ENCODE measurements at regions not wholly inside any gene's neighbourhood (a gene's known extent, or its start where the extent isn't known, plus 50 kb on each side); places are given as distances from the start of the nearest gene placed in this dataset.

DNA sequence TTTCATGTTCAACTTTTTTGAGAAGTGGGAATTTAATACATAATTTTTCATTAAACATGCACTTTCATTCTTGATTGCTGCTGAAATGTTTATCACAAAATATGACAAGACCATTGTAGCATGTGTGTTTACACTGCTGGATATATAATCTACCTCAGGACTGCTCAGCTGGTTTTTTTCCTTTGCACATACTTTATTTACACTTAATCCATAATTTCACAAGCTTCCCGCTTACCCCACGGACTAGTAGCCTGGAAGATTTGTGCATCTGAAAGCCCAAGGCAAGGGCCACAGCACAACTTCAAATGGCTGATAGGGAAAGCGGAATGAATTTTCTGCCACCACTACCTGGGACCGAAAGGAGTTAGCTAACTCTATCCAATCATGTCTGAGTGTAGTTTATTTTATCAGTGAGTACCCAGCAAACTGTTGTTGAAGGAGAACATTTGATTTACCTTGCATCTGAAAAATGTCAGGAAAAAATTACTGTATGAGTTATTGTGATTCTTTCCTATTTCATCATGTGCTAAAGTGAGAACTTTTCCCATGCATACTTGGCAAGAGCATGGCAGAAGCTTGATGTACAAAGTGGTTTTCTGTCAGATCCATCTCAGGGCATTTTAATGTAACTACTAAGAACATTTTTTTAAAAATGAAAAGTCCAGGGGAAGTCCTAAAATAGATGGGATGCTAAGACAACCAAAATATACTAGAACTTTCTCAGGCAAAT is 558.2 kb upstream of the USP24 start:
- Histone ChIP-seq H3K4me3 (no peak overlapping the region), H3K4me1 (ENCODE audit: control insufficient read depth, insufficient read depth, low read length) (no peaks in the 10 kb centered on the region), H3K27me3 (replicated peaks in 1 of 2; ENCODE audit: control insufficient read depth in 2 of 2, insufficient read depth in 2 of 2, low read length in 1 of 2) (no peaks in the 10 kb centered on the region), H2AFZ (ENCODE audit: control insufficient read depth, low read depth, low read length) (no peak overlapping the region), H4K20me1 (ENCODE audit: control insufficient read depth, insufficient read depth) (no peaks in the 10 kb centered on the region), H3K36me3 (ENCODE audit: control insufficient read depth in 2 of 2, insufficient read depth in 2 of 2, low read length in 1 of 2) (no peaks in the 10 kb centered on the region), H3K79me2 (ENCODE audit: control insufficient read depth, insufficient read depth, low read length) (no peaks in the 10 kb centered on the region), H3K4me2 (ENCODE audit: control insufficient read depth, insufficient read depth) (no peak overlapping the region), H3K9ac (ENCODE audit: control insufficient read depth, insufficient read depth, low read length) (no peak overlapping the region), H3K9me3 (replicated peaks; ENCODE audit: control insufficient read depth, insufficient read depth, low read length) (no peaks in the 10 kb centered on the region), H3K27ac (ENCODE audit: control insufficient read depth, insufficient read depth) (no peak overlapping the region)
- intact Hi-C loops (cut with micrococcal nuclease; ENCODE audit: unreplicated experiment), result no loop called here
- ATAC-seq, result no peak
- CTCF ChIA-PET, result interaction anchor here (0.5 kb wide), 1 partner anchor 19 kb away, joined by 3 read pairs; no protein-coding TSS in a partner anchor
- no peak for FAIRE-seq
- in situ Hi-C loops (cut with MboI), result no loop called here
- POLR2A ChIA-PET, result no interaction called here
- RAD21 ChIA-PET (ENCODE audit: unreplicated experiment), result no interaction called here
- TF ChIP-seq HDAC2 (IDR thresholded peaks at IDR 0.05) (no peak), SMAD5 (IDR thresholded peaks at IDR 0.05; ENCODE audit: low read depth) (no peak)
- no peak for DNase-seq (ENCODE audit: low read depth, low spot score)
- SMC1A ChIA-PET (ENCODE audit: uncharacterized antibody, unreplicated experiment), result no interaction called here
- no TSS peak for BruUV-seq (replicated peaks)
- WGBS (ENCODE audit: insufficient coverage, insufficient replicate concordance, low lambda C conversion rate, missing lambda C conversion rate), result 28% methylated on average over 4 of the region's 4 CpGs

DNA sequence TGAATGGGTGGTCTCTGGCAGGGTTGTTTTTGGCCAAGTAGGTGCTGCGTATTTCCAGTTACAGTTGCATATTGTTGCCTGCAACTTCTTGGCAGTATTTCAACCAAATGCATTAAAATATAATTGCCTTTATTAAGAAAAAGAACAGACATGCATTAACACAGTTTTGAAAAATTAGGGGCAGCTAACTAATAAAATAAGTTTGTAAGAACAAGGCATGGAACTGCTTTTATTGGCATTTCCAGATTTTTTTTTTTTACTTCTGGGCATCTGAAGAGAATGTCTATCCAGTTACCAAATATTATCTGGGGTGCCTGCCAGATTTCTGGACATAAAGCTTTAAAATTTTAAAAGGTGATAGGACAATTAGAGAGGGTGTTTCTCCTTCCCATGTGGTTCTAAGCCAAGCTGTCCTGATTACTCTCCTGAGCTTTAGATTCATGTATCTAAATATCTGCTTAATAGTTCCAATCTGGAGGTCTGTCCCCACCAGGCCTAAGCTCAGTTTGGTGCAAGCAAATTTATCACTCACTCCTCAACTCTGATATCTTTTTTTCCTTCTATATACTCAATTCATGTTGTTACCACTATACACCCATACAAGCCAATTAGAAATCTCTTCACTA is 553.3 kb upstream of the USP24 start:
- CTCF ChIA-PET, result no interaction called here
- ATAC-seq (no peak), DNase-seq (ENCODE audit: low read depth, low spot score) (no peak), FAIRE-seq (no peak)
- no peak for TF ChIP-seq BHLHE40 (IDR thresholded peaks at IDR 0.05; ENCODE audit: borderline replicate concordance in 1 of 2, low read depth in 2 of 2, low read length in 1 of 2)
- TF ChIP-seq RUNX3 (IDR thresholded peaks at IDR 0.05; ENCODE audit: low read length), result no peak
- TF ChIP-seq CHD4 (IDR thresholded peaks at IDR 0.05), result no peak
- TF ChIP-seq TCF12 (IDR thresholded peaks at IDR 0.05; ENCODE audit: low read depth, low read length), result no peak
- no peak for TF ChIP-seq IKZF2 (IDR thresholded peaks at IDR 0.05)
- TF ChIP-seq ZNF622 (IDR thresholded peaks at IDR 0.05), result no peak
- TF ChIP-seq, protein P1, sequence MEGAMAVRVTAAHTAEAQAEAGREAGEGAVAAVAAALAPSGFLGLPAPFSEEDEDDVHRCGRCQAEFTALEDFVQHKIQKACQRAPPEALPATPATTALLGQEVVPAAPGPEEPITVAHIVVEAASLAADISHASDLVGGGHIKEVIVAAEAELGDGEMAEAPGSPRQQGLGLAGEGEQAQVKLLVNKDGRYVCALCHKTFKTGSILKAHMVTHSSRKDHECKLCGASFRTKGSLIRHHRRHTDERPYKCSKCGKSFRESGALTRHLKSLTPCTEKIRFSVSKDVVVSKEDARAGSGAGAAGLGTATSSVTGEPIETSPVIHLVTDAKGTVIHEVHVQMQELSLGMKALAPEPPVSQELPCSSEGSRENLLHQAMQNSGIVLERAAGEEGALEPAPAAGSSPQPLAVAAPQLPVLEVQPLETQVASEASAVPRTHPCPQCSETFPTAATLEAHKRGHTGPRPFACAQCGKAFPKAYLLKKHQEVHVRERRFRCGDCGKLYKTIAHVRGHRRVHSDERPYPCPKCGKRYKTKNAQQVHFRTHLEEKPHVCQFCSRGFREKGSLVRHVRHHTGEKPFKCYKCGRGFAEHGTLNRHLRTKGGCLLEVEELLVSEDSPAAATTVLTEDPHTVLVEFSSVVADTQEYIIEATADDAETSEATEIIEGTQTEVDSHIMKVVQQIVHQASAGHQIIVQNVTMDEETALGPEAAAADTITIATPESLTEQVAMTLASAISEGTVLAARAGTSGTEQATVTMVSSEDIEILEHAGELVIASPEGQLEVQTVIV (IDR thresholded peaks at IDR 0.05; ENCODE audit: borderline replicate concordance, partially characterized antibody), result no peak
- no peaks in the 10 kb centered on the region for H3K79me2 ChIP-seq (ENCODE audit: control insufficient read depth, insufficient read depth, low read length)
- H3K4me1 ChIP-seq (ENCODE audit: control insufficient read depth, insufficient read depth, low read length), result no peaks in the 10 kb centered on the region
- no peaks in the 10 kb centered on the region for H3K27me3 ChIP-seq (replicated peaks in 1 of 2; ENCODE audit: control insufficient read depth in 2 of 2, insufficient read depth in 2 of 2, low read length in 1 of 2)
- intact Hi-C loops (cut with micrococcal nuclease; ENCODE audit: unreplicated experiment) (no loop called here), in situ Hi-C loops (cut with MboI) (no loop called here)
- BruUV-seq (replicated peaks), result no TSS peak
- no peak overlapping the region for H3K27ac ChIP-seq (ENCODE audit: control insufficient read depth, insufficient read depth)
- H3K36me3 ChIP-seq (ENCODE audit: control insufficient read depth in 2 of 2, insufficient read depth in 2 of 2, low read length in 1 of 2), result no peaks in the 10 kb centered on the region
- SMC1A ChIA-PET (ENCODE audit: uncharacterized antibody, unreplicated experiment), result no interaction called here
- POLR2A ChIA-PET, result no interaction called here
- RAD21 ChIA-PET (ENCODE audit: unreplicated experiment), result no interaction called here
- no peak overlapping the region for H2AFZ ChIP-seq (ENCODE audit: control insufficient read depth, low read depth, low read length)
- WGBS (ENCODE audit: insufficient coverage, insufficient replicate concordance, low lambda C conversion rate, missing lambda C conversion rate), result 0% methylated on average over 1 of the region's 1 CpG
- H3K9me3 ChIP-seq (replicated peaks; ENCODE audit: control insufficient read depth, insufficient read depth, low read length), result no peaks in the 10 kb centered on the region
- no peaks in the 10 kb centered on the region for H4K20me1 ChIP-seq (ENCODE audit: control insufficient read depth, insufficient read depth)
- no peak overlapping the region for H3K4me3 ChIP-seq
- H3K9ac ChIP-seq (ENCODE audit: control insufficient read depth, insufficient read depth, low read length), result no peak overlapping the region
- no peak overlapping the region for H3K4me2 ChIP-seq (ENCODE audit: control insufficient read depth, insufficient read depth)
